Retinal pigment epithelial cell (primary cell): ENCODE measurements at regions not wholly inside any gene's neighbourhood (a gene's known extent, or its start where the extent isn't known, plus 50 kb on each side); places are given as distances from the start of the nearest gene placed in this dataset.

Source experiments
- DNase-seq: peaks from one replicate; pipeline ENCODE4 v3.0.0-alpha.2; 2010; ENCODE audit warnings: low read depth
- H3K4me3 ChIP-seq: 2 replicates; pipeline ENCODE4 v1.5.1; 2011; ENCODE audit warnings: mild to moderate bottlenecking, low read length, control low read depth, moderate library complexity
- CTCF ChIP-seq: conservative IDR thresholded peaks from 2 replicates; pipeline ENCODE4 v1.5.1; 2011; ENCODE audit warnings: low read depth, low read length, control low read depth, inconsistent platforms

- no peak overlapping the region for H3K4me3 ChIP-seq
- no peak for DNase-seq
- TF ChIP-seq CTCF: no peak
Observed at GRCh38 chr16:51666821-51667220, 515.8 kb upstream of the SALL1 start.

GRCh38 chr16:51666074-51666473 lies 515.0 kb upstream of the SALL1 start:
- H3K4me3 ChIP-seq: no peak overlapping the region
- no peak for TF ChIP-seq CTCF
- no peak for DNase-seq

- H3K4me3 ChIP-seq: no peak overlapping the region
- TF ChIP-seq CTCF: no peak
Observed at GRCh38 chr16:51665436-51665998, 514.4 kb upstream of the SALL1 start.

GRCh38 chr16:51658531-51658930 lies 507.5 kb upstream of the SALL1 start:
- DNase-seq: no peak
- no peak for TF ChIP-seq CTCF
- no peak overlapping the region for H3K4me3 ChIP-seq

More at GRCh38 chr16:51665436-51665998, 514.4 kb upstream of the SALL1 start:
- no peak for DNase-seq

GRCh38 chr16:51657848-51658247 lies 506.8 kb upstream of the SALL1 start:
- no peak for TF ChIP-seq CTCF
- H3K4me3 ChIP-seq: no peak overlapping the region
- no peak for DNase-seq

- no peak for TF ChIP-seq CTCF
- DNase-seq: no peak
- H3K4me3 ChIP-seq: no peak overlapping the region
Observed at GRCh38 chr16:51655249-51655648, 504.2 kb upstream of the SALL1 start.

- TF ChIP-seq CTCF: no peak
- DNase-seq: no peak
- no peak overlapping the region for H3K4me3 ChIP-seq
Observed at GRCh38 chr16:51651061-51651466, 500.0 kb upstream of the SALL1 start.
